ENCODE measurements at regions not wholly inside any gene's neighbourhood (a gene's known extent, or its start where the extent isn't known, plus 50 kb on each side); places are given as distances from the start of the nearest gene placed in this dataset.

GRCh38 chr5:144794922-144795321, 624.2 kb downstream of the KCTD16 start:
- H3K9me3 ChIP-seq (replicated peaks; ENCODE audit: control insufficient read depth, insufficient read depth, low read depth, low read length), result no peaks in the 10 kb centered on the region
- H3K27me3 ChIP-seq (ENCODE audit: control insufficient read depth in 2 of 2, insufficient read depth in 2 of 2, low read length in 2 of 2), result no peaks in the 10 kb centered on the region
- intact Hi-C loops (cut with micrococcal nuclease), result no loop called here
- DNase-seq (ENCODE audit: extremely low read depth in 1 of 4, low spot score in 3 of 4) (no peak), FAIRE-seq (no peak), ATAC-seq (no peak)
- no peak overlapping the region for H3K9ac ChIP-seq (ENCODE audit: insufficient read depth in 1 of 2, low read depth in 2 of 2, low read length in 2 of 2)
- H3K79me2 ChIP-seq (ENCODE audit: control insufficient read depth, insufficient read depth, low read length), result no peaks in the 10 kb centered on the region
- H3K4me3 ChIP-seq, result no peak overlapping the region
- no peak overlapping the region for H3K27ac ChIP-seq (ENCODE audit: extremely low read depth, low read depth, low read length)
- CTCF ChIA-PET (ENCODE audit: low intra/inter-chr PET ratio), result no interaction called here
- in situ Hi-C loops (cut with MboI), result no loop called here
- H3K4me1 ChIP-seq (replicated peaks in 1 of 2; ENCODE audit: control insufficient read depth in 2 of 2, insufficient read depth in 2 of 2, low read length in 2 of 2), result no peaks in the 10 kb centered on the region
- BruUV-seq (replicated peaks), result no TSS peak
- no peaks in the 10 kb centered on the region for H3K9me1 ChIP-seq (ENCODE audit: control insufficient read depth, insufficient read depth, low read length)
- 0% methylated on average over 1 of the region's 1 CpG for WGBS (ENCODE audit: insufficient coverage, low coverage, missing lambda C conversion rate)
- no peaks in the 10 kb centered on the region for H4K20me1 ChIP-seq (replicated peaks; ENCODE audit: control insufficient read depth, insufficient read depth, low read length)
- POLR2A ChIA-PET, result no interaction called here
- no peak overlapping the region for H3K4me2 ChIP-seq (ENCODE audit: insufficient read depth, low read length)
- H3K36me3 ChIP-seq (ENCODE audit: control insufficient read depth, insufficient read depth, low read length), result no peaks in the 10 kb centered on the region
- no peak overlapping the region for H2AFZ ChIP-seq (ENCODE audit: low read depth, low read length)
- TF ChIP-seq YY1 (IDR thresholded peaks at IDR 0.05; ENCODE audit: borderline replicate concordance in 1 of 3, control insufficient read depth in 1 of 3, extremely low read depth in 1 of 3, insufficient read depth in 3 of 3, insufficient read length in 1 of 3, insufficient replicate concordance in 2 of 3, low read depth in 1 of 3, low read length in 2 of 3), result no peak
- no peak for TF ChIP-seq ARHGAP35 (IDR thresholded peaks at IDR 0.05; ENCODE audit: partially characterized antibody)
- no peak for TF ChIP-seq FOXJ2 (tag; IDR thresholded peaks at IDR 0.05)
- no peak for TF ChIP-seq EGR1 (conservative IDR thresholded peaks at IDR 0.05)
- TF ChIP-seq JUND (IDR thresholded peaks at IDR 0.05; ENCODE audit: borderline replicate concordance, low read depth, low read length), result no peak
- no peak for TF ChIP-seq JUND (tag; IDR thresholded peaks at IDR 0.05; ENCODE audit: borderline replicate concordance, low read depth, low read length)
- TF ChIP-seq, protein P1, sequence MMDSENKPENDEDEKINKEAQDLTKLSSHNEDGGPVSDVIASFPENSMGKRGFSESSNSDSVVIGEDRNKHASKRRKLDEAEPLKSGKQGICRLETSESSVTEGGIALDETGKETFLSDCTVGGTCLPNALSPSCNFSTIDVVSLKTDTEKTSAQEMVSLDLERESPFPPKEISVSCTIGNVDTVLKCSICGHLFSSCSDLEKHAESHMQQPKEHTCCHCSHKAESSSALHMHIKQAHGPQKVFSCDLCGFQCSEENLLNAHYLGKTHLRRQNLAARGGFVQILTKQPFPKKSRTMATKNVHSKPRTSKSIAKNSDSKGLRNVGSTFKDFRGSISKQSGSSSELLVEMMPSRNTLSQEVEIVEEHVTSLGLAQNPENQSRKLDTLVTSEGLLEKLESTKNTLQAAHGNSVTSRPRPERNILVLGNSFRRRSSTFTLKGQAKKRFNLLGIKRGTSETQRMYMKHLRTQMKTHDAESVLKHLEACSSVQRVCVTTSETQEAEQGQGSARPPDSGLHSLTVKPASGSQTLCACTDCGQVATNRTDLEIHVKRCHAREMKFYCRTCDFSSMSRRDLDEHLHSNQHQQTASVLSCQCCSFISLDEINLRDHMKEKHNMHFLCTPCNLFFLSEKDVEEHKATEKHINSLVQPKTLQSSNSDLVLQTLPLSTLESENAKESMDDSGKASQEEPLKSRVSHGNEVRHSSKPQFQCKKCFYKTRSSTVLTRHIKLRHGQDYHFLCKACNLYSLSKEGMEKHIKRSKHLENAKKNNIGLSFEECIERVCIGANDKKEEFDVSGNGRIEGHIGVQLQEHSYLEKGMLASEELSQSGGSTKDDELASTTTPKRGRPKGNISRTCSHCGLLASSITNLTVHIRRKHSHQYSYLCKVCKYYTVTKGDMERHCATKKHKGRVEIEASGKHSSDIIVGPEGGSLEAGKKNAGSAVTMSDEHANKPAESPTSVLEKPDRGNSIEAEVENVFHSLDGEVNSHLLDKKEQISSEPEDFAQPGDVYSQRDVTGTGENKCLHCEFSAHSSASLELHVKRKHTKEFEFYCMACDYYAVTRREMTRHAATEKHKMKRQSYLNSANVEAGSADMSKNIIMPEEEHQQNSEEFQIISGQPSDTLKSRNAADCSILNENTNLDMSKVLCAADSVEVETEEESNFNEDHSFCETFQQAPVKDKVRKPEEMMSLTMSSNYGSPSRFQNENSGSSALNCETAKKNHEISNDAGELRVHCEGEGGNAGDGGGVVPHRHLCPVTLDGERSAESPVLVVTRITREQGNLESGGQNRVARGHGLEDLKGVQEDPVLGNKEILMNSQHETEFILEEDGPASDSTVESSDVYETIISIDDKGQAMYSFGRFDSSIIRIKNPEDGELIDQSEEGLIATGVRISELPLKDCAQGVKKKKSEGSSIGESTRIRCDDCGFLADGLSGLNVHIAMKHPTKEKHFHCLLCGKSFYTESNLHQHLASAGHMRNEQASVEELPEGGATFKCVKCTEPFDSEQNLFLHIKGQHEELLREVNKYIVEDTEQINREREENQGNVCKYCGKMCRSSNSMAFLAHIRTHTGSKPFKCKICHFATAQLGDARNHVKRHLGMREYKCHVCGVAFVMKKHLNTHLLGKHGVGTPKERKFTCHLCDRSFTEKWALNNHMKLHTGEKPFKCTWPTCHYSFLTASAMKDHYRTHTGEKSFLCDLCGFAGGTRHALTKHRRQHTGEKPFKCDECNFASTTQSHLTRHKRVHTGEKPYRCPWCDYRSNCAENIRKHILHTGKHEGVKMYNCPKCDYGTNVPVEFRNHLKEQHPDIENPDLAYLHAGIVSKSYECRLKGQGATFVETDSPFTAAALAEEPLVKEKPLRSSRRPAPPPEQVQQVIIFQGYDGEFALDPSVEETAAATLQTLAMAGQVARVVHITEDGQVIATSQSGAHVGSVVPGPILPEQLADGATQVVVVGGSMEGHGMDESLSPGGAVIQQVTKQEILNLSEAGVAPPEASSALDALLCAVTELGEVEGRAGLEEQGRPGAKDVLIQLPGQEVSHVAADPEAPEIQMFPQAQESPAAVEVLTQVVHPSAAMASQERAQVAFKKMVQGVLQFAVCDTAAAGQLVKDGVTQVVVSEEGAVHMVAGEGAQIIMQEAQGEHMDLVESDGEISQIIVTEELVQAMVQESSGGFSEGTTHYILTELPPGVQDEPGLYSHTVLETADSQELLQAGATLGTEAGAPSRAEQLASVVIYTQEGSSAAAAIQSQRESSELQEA (IDR thresholded peaks at IDR 0.05; ENCODE audit: low read depth), result no peak
- TF ChIP-seq, protein P2, sequence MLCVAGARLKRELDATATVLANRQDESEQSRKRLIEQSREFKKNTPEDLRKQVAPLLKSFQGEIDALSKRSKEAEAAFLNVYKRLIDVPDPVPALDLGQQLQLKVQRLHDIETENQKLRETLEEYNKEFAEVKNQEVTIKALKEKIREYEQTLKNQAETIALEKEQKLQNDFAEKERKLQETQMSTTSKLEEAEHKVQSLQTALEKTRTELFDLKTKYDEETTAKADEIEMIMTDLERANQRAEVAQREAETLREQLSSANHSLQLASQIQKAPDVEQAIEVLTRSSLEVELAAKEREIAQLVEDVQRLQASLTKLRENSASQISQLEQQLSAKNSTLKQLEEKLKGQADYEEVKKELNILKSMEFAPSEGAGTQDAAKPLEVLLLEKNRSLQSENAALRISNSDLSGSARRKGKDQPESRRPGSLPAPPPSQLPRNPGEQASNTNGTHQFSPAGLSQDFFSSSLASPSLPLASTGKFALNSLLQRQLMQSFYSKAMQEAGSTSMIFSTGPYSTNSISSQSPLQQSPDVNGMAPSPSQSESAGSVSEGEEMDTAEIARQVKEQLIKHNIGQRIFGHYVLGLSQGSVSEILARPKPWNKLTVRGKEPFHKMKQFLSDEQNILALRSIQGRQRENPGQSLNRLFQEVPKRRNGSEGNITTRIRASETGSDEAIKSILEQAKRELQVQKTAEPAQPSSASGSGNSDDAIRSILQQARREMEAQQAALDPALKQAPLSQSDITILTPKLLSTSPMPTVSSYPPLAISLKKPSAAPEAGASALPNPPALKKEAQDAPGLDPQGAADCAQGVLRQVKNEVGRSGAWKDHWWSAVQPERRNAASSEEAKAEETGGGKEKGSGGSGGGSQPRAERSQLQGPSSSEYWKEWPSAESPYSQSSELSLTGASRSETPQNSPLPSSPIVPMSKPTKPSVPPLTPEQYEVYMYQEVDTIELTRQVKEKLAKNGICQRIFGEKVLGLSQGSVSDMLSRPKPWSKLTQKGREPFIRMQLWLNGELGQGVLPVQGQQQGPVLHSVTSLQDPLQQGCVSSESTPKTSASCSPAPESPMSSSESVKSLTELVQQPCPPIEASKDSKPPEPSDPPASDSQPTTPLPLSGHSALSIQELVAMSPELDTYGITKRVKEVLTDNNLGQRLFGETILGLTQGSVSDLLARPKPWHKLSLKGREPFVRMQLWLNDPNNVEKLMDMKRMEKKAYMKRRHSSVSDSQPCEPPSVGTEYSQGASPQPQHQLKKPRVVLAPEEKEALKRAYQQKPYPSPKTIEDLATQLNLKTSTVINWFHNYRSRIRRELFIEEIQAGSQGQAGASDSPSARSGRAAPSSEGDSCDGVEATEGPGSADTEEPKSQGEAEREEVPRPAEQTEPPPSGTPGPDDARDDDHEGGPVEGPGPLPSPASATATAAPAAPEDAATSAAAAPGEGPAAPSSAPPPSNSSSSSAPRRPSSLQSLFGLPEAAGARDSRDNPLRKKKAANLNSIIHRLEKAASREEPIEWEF (CRISPR knock-in tag; IDR thresholded peaks at IDR 0.05), result no peak
- no peak for TF ChIP-seq IFI16 (CRISPR knock-in tag; IDR thresholded peaks at IDR 0.05)
- no peak for TF ChIP-seq SMAD3 (CRISPR knock-in tag; conservative IDR thresholded peaks at IDR 0.05)

Measured in K562 (cell line).